ENCODE measurements at regions not wholly inside any gene's neighbourhood (a gene's known extent, or its start where the extent isn't known, plus 50 kb on each side); places are given as distances from the start of the nearest gene placed in this dataset.

DNA sequence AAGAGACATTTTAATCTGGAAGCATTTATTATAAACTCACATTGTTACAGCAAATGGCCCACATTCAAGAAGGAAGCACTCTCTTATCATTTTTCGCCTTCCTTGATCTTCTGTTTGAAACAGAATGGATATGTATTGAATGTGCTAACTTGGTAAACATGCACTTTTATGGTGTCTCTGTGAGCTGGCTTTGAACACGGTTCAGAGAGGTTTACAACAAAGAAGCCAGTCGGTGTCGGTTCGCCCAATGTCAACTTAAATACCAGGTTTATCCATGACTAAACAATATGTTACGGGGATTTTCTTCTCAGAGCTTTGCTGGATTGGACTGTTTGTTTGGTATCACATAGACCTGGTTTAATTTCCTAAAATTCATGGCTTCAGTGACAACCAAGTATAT, 226.4 kb downstream of the TGFB2 start:
- TF ChIP-seq, protein P1, sequence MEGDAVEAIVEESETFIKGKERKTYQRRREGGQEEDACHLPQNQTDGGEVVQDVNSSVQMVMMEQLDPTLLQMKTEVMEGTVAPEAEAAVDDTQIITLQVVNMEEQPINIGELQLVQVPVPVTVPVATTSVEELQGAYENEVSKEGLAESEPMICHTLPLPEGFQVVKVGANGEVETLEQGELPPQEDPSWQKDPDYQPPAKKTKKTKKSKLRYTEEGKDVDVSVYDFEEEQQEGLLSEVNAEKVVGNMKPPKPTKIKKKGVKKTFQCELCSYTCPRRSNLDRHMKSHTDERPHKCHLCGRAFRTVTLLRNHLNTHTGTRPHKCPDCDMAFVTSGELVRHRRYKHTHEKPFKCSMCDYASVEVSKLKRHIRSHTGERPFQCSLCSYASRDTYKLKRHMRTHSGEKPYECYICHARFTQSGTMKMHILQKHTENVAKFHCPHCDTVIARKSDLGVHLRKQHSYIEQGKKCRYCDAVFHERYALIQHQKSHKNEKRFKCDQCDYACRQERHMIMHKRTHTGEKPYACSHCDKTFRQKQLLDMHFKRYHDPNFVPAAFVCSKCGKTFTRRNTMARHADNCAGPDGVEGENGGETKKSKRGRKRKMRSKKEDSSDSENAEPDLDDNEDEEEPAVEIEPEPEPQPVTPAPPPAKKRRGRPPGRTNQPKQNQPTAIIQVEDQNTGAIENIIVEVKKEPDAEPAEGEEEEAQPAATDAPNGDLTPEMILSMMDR (IDR thresholded peaks at IDR 0.05; ENCODE audit: insufficient read depth, low read length) = no peak
- H3K4me3 ChIP-seq (ENCODE audit: low read depth, low read length) = no peak overlapping the region
- no peak for DNase-seq (ENCODE audit: low read depth)

DNA sequence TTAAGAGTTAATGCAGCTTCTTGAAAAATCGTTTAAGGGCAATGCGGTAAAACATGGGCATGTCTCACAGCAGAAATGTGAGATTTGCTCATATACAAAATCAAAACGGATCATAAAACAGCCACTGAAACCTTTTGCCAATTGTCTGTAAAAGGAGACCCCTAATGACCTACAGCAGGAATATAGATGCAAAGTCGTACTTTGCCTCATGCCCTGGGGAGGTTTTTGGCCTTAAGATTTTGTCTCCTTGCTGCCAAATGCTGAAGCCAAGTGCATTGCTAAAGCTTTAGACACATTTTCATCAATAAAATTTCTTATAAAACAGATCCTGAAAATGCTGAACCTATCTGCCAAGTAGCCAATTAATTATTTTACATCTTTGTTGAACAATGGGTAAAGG, 226.9 kb downstream of the TGFB2 start:
- DNase-seq (ENCODE audit: low read depth) = no peak
- no peak overlapping the region for H3K4me3 ChIP-seq (ENCODE audit: low read depth, low read length)
- TF ChIP-seq, protein P1 (IDR thresholded peaks at IDR 0.05; ENCODE audit: insufficient read depth, low read length) = no peak

GRCh38 chr1:218573925-218574324, 228.8 kb downstream of the TGFB2 start:
- TF ChIP-seq, protein P1 (IDR thresholded peaks at IDR 0.05; ENCODE audit: insufficient read depth, low read length) = no peak
- DNase-seq (ENCODE audit: low read depth) = no peak
- H3K4me3 ChIP-seq (ENCODE audit: low read depth, low read length) = no peak overlapping the region

- TF ChIP-seq, protein P1 (IDR thresholded peaks at IDR 0.05; ENCODE audit: insufficient read depth, low read length) = no peak
- no peak overlapping the region for H3K4me3 ChIP-seq (ENCODE audit: low read depth, low read length)
- DNase-seq (ENCODE audit: low read depth) = no peak
Measured at GRCh38 chr1:218575079-218575478, 229.9 kb downstream of the TGFB2 start.

GRCh38 chr1:218575856-218576255, 230.7 kb downstream of the TGFB2 start:
- TF ChIP-seq, protein P1 (IDR thresholded peaks at IDR 0.05; ENCODE audit: insufficient read depth, low read length) = no peak
- no peak overlapping the region for H3K4me3 ChIP-seq (ENCODE audit: low read depth, low read length)
- DNase-seq (ENCODE audit: low read depth) = no peak

DNA sequence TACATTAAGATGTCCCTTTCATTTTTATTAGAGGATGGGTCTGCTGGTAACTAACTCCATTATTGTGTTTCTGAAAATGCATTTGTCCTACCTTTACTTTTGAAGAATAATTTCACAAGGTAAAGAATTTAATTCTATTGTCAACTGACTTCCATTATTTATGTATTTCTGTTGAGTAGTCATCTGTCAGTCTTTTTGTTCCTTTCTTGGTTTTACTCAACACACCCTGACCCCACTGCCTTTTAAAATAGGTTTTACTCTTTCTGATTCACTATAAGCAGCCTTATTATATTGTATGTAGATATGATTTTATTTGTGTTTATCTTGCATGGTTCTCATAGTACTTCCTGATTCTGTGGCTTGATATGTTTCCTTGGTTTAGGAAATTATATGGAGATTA, 237.5 kb downstream of the TGFB2 start:
- H3K4me3 ChIP-seq (ENCODE audit: low read depth, low read length) = no peak overlapping the region
- DNase-seq (ENCODE audit: low read depth) = no peak
- TF ChIP-seq, protein P1 (IDR thresholded peaks at IDR 0.05; ENCODE audit: insufficient read depth, low read length) = no peak

- TF ChIP-seq, protein P1 (IDR thresholded peaks at IDR 0.05; ENCODE audit: insufficient read depth, low read length) = no peak
- no peak overlapping the region for H3K4me3 ChIP-seq (ENCODE audit: low read depth, low read length)
- peak; percentile 62 for DNase-seq (ENCODE audit: low read depth)
Measured at GRCh38 chr1:218584418-218585155, 239.5 kb downstream of the TGFB2 start.

Measured in fibroblast of the aortic adventitia (primary cell).